DOHH2 (cell line): ENCODE measurements at regions not wholly inside any gene's neighbourhood (a gene's known extent, or its start where the extent isn't known, plus 50 kb on each side); places are given as distances from the start of the nearest gene placed in this dataset.

Source experiments
- H3F3A ChIP-seq: fragments of 200-600 bp; sonication (generic), shearing (Covaris generic); 2 replicates; pipeline ENCODE4 v1.6.0; 2016; ENCODE audit warnings: antibody characterized with exemption, mild to moderate bottlenecking; ENCODE audit not compliant: control insufficient read depth, insufficient read depth
- H3K27ac ChIP-seq: fragments of 200-600 bp; sonication (generic); 2 replicates; pipeline ENCODE4 v1.5.1; 2014; ENCODE audit warnings: low read depth, mild to moderate bottlenecking, low read length, moderate library complexity
- H3K27me3 ChIP-seq: fragments of 200-600 bp; sonication (generic); 2 replicates; pipeline ENCODE4 v1.6.1; 2014; ENCODE audit warnings: mild to moderate bottlenecking, low read length, mixed read lengths; ENCODE audit not compliant: control insufficient read depth
- H3K36me3 ChIP-seq: fragments of 200-600 bp; sonication (generic); 2 replicates; pipeline ENCODE4 v1.6.1; 2014; ENCODE audit warnings: mild to moderate bottlenecking, low read length, moderate library complexity, mixed read lengths; ENCODE audit not compliant: control insufficient read depth
- H3K4me1 ChIP-seq: fragments of 200-600 bp; sonication (generic); 2 replicates; pipeline ENCODE4 v1.6.1; 2014; ENCODE audit warnings: mild to moderate bottlenecking, low read length, mixed read lengths; ENCODE audit not compliant: control insufficient read depth
- H3K4me2 ChIP-seq: fragments of 200-600 bp; sonication (generic); 2 replicates; pipeline ENCODE4 v1.6.0; 2014; ENCODE audit warnings: mild to moderate bottlenecking, low read length, moderate library complexity
- H3K4me3 ChIP-seq: fragments of 200-600 bp; sonication (generic); 2 replicates; pipeline ENCODE4 v1.5.1; 2014; ENCODE audit warnings: mild to moderate bottlenecking, low read length, mixed read lengths
- H3K79me2 ChIP-seq: fragments of 200-600 bp; sonication (generic); 2 replicates; pipeline ENCODE4 v1.6.1; 2014; ENCODE audit warnings: mild to moderate bottlenecking, low read length, mixed read lengths; ENCODE audit not compliant: control insufficient read depth
- H3K9me2 ChIP-seq: fragments of 200-600 bp; sonication (generic); replicated peaks from 2 replicates; pipeline ENCODE4 v1.6.1; 2014; ENCODE audit warnings: mild to moderate bottlenecking, low read length, mixed read lengths; ENCODE audit not compliant: control insufficient read depth
- H3K9me3 ChIP-seq: fragments of 200-600 bp; sonication (generic); 2 replicates; pipeline ENCODE4 v1.6.1; 2014; ENCODE audit warnings: antibody characterized with exemption, low read length, mixed read lengths; ENCODE audit not compliant: control insufficient read depth, insufficient read depth
- H4K20me1 ChIP-seq: fragments of 200-600 bp; sonication (generic); 2 replicates; pipeline ENCODE4 v1.6.0; 2014; ENCODE audit warnings: low read depth, mild to moderate bottlenecking, antibody characterized with exemption, low read length, moderate library complexity; ENCODE audit not compliant: control insufficient read depth, insufficient read depth
- CTCF ChIP-seq: fragments of 200-600 bp; sonication (generic); IDR thresholded peaks from one replicate; pipeline ENCODE4 v1.5.1; 2014; ENCODE audit warnings: antibody characterized with exemption, mild to moderate bottlenecking, low read depth, low read length; ENCODE audit not compliant: poor library complexity, severe bottlenecking
- EZH2phosphoT487 ChIP-seq: fragments of 200-600 bp; sonication (generic); IDR thresholded peaks from 2 replicates; pipeline ENCODE4 v1.6.1; 2017; ENCODE audit warnings: borderline replicate concordance, mild to moderate bottlenecking, antibody characterized with exemption, low read length, moderate library complexity, mixed read lengths

- no peaks in the 10 kb centered on the region for H4K20me1 ChIP-seq
- H3K4me3 ChIP-seq: no peak overlapping the region
- no peak for TF ChIP-seq EZH2phosphoT487
- no peak for TF ChIP-seq CTCF
- H3K4me2 ChIP-seq: no peak overlapping the region
- no peaks in the 10 kb centered on the region for H3K36me3 ChIP-seq
- no peaks in the 10 kb centered on the region for H3K79me2 ChIP-seq
- no peak overlapping the region for H3K27ac ChIP-seq
- no peaks in the 10 kb centered on the region for H3K9me3 ChIP-seq
- no peaks in the 10 kb centered on the region for H3K4me1 ChIP-seq
- no peaks in the 10 kb centered on the region for H3K9me2 ChIP-seq
- no peaks in the 10 kb centered on the region for H3F3A ChIP-seq
- H3K27me3 ChIP-seq: no peaks in the 10 kb centered on the region
Observed at GRCh38 chr13:77412116-77412635, 85.3 kb upstream of the MYCBP2 start.

GRCh38 chr13:77409412-77409811, 82.5 kb upstream of the MYCBP2 start:
- TF ChIP-seq CTCF (no peak), EZH2phosphoT487 (no peak)
- H4K20me1 ChIP-seq: no peaks in the 10 kb centered on the region
- H3K36me3 ChIP-seq: no peaks in the 10 kb centered on the region
- no peak overlapping the region for H3K4me3 ChIP-seq
- no peaks in the 10 kb centered on the region for H3K27me3 ChIP-seq
- no peaks in the 10 kb centered on the region for H3K4me1 ChIP-seq
- H3K79me2 ChIP-seq: no peaks in the 10 kb centered on the region
- no peaks in the 10 kb centered on the region for H3K9me2 ChIP-seq
- H3K4me2 ChIP-seq: no peak overlapping the region
- no peak overlapping the region for H3K27ac ChIP-seq
- H3K9me3 ChIP-seq: no peaks in the 10 kb centered on the region
- H3F3A ChIP-seq: no peaks in the 10 kb centered on the region

- Histone ChIP-seq H3K4me1 (no peaks in the 10 kb centered on the region), H3K9me2 (no peaks in the 10 kb centered on the region), H3K4me2 (no peak overlapping the region), H3K27ac (no peak overlapping the region), H3K27me3 (no peaks in the 10 kb centered on the region), H3K36me3 (no peaks in the 10 kb centered on the region), H4K20me1 (no peaks in the 10 kb centered on the region), H3F3A (no peaks in the 10 kb centered on the region), H3K9me3 (no peaks in the 10 kb centered on the region), H3K4me3 (no peak overlapping the region), H3K79me2 (no peaks in the 10 kb centered on the region)
- TF ChIP-seq CTCF (no peak), EZH2phosphoT487 (no peak)
Observed at GRCh38 chr13:77406644-77407440, 79.9 kb upstream of the MYCBP2 start.
